Trophoblast cell (in vitro differentiated cells and primary cell): ENCODE measurements at regions not wholly inside any gene's neighbourhood (a gene's known extent, or its start where the extent isn't known, plus 50 kb on each side); places are given as distances from the start of the nearest gene placed in this dataset.

Source experiments
- DNase-seq, 2 donors: peaks; one replicate each; pipeline ENCODE4 v3.0.0-alpha.2; 2016
- H2AFZ ChIP-seq: 2 replicates; pipeline ENCODE4 v1.6.1; 2013; ENCODE audit warnings: low read length, moderate library complexity, mild to moderate bottlenecking; ENCODE audit not compliant: insufficient read depth, poor library complexity
- H2AK5ac ChIP-seq: 2 replicates; pipeline ENCODE4 v1.6.1; 2013; ENCODE audit warnings: mild to moderate bottlenecking, low read length
- H2BK120ac ChIP-seq: 2 replicates; pipeline ENCODE4 v1.6.1; 2013; ENCODE audit warnings: low read length, mild to moderate bottlenecking, moderate library complexity; ENCODE audit not compliant: insufficient read depth, poor library complexity
- H2BK12ac ChIP-seq: 2 replicates; pipeline ENCODE4 v1.6.1; 2013; ENCODE audit warnings: mild to moderate bottlenecking, low read length, moderate library complexity
- H2BK5ac ChIP-seq: 2 replicates; pipeline ENCODE4 v1.6.1; 2013; ENCODE audit warnings: low read length, low read depth, moderate library complexity, mild to moderate bottlenecking; ENCODE audit not compliant: poor library complexity
- H3K14ac ChIP-seq: 2 replicates; pipeline ENCODE4 v1.6.1; 2013; ENCODE audit warnings: mild to moderate bottlenecking, low read length
- H3K18ac ChIP-seq: 2 replicates; pipeline ENCODE4 v1.6.1; 2013; ENCODE audit warnings: mild to moderate bottlenecking, low read length
- H3K23ac ChIP-seq: 2 replicates; pipeline ENCODE4 v1.6.1; 2013; ENCODE audit warnings: low read length
- H3K27ac ChIP-seq: 2 replicates; pipeline ENCODE4 v1.5.1; 2013; ENCODE audit warnings: low read depth, mild to moderate bottlenecking, inconsistent platforms, low read length, moderate library complexity
- H3K27me3 ChIP-seq: 2 replicates; pipeline ENCODE4 v1.6.1; 2013; ENCODE audit warnings: inconsistent platforms, mild to moderate bottlenecking, low read length, moderate library complexity; ENCODE audit not compliant: insufficient read depth
- H3K36me3 ChIP-seq, 2 experiments: 1 replicate in 1 of 2; 2 replicates in 1 of 2; pipeline ENCODE4 v1.6.1; 2013; ENCODE audit warnings: low read length in 2 of 2, mild to moderate bottlenecking in 2 of 2, moderate library complexity in 1 of 2; ENCODE audit not compliant: insufficient read depth in 2 of 2, control insufficient read depth in 1 of 2
- H3K4ac ChIP-seq: 2 replicates; pipeline ENCODE4 v1.6.1; 2013; ENCODE audit warnings: low read depth, mild to moderate bottlenecking, low read length, moderate library complexity
- H3K4me1 ChIP-seq, 2 experiments: 1 replicate in 1 of 2; 2 replicates in 1 of 2; pipeline ENCODE4 v1.6.1; 2013; ENCODE audit warnings: low read length in 2 of 2, mild to moderate bottlenecking in 2 of 2, moderate library complexity in 1 of 2; ENCODE audit not compliant: insufficient read depth in 2 of 2, control insufficient read depth in 1 of 2
- H3K4me2 ChIP-seq: 2 replicates; pipeline ENCODE4 v1.6.1; 2013; ENCODE audit warnings: inconsistent platforms, mild to moderate bottlenecking, low read length, moderate library complexity
- H3K4me3 ChIP-seq: 2 replicates; pipeline ENCODE4 v1.5.1; 2013; ENCODE audit warnings: mild to moderate bottlenecking, low read depth, low read length, inconsistent platforms
- H3K79me1 ChIP-seq: one replicate; pipeline ENCODE4 v1.6.1; 2013; ENCODE audit warnings: low read length
- H3K79me2 ChIP-seq: 2 replicates; pipeline ENCODE4 v1.6.1; 2013; ENCODE audit warnings: low read length, mild to moderate bottlenecking; ENCODE audit not compliant: control insufficient read depth, insufficient read depth, poor library complexity
- H3K9ac ChIP-seq: 2 replicates; pipeline ENCODE4 v1.6.1; 2013; ENCODE audit warnings: mild to moderate bottlenecking, low read length
- H3K9me3 ChIP-seq: 2 replicates; pipeline ENCODE4 v1.6.1; 2013; ENCODE audit warnings: low read depth, mild to moderate bottlenecking, control low read depth, inconsistent platforms, low read length; ENCODE audit not compliant: insufficient read depth
- H4K12ac ChIP-seq: 2 replicates; pipeline ENCODE4 v1.6.1; 2013; ENCODE audit warnings: low read depth, mild to moderate bottlenecking, low read length, moderate library complexity
- H4K8ac ChIP-seq: 2 replicates; pipeline ENCODE4 v1.6.1; 2013; ENCODE audit warnings: low read depth, mild to moderate bottlenecking, low read length, moderate library complexity
- H4K91ac ChIP-seq: one replicate; pipeline ENCODE4 v1.6.1; 2013; ENCODE audit warnings: low read depth, mild to moderate bottlenecking, low read length, moderate library complexity
- WGBS: extraction: QIAGEN DNeasy Blood & Tissue Kit; methylation state at CpG from one replicate; pipeline ENCODE4 v1.1.7; 2013; ENCODE audit warnings: missing lambda C conversion rate; ENCODE audit not compliant: insufficient read length, insufficient coverage; ENCODE audit errors: extremely low coverage; 5-methylcytosine and 5-hydroxymethylcytosine counted together

GRCh38 chr12:86860776-86861175 lies 604.6 kb upstream of the MGAT4C start:
- Histone ChIP-seq H3K18ac (no peak overlapping the region), H4K8ac (no peak overlapping the region), H3K4ac (no peak overlapping the region), H3K4me1 (no peaks in the 10 kb centered on the region), H3K36me3 (no peaks in the 10 kb centered on the region), H3K27me3 (no peaks in the 10 kb centered on the region), H2BK120ac (no peak overlapping the region), H4K12ac (no peak overlapping the region), H2AK5ac (no peak overlapping the region), H3K23ac (no peak overlapping the region), H3K79me2 (no peaks in the 10 kb centered on the region), H3K4me3 (no peak overlapping the region), H3K9ac (no peak overlapping the region), H3K27ac (no peak overlapping the region), H2AFZ (no peak overlapping the region), H2BK5ac (no peak overlapping the region), H4K91ac (no peak overlapping the region), H3K14ac (no peak overlapping the region), H3K4me2 (no peak overlapping the region), H3K9me3 (no peaks in the 10 kb centered on the region), H2BK12ac (no peak overlapping the region), H3K79me1 (no peaks in the 10 kb centered on the region)
- WGBS = no CpG with 5 or more reads among the region's 3 CpGs
- no peak for DNase-seq

- no peak overlapping the region for H3K4me3 ChIP-seq
- no peaks in the 10 kb centered on the region for H3K27me3 ChIP-seq
- no peak overlapping the region for H4K8ac ChIP-seq
- H3K36me3 ChIP-seq = no peaks in the 10 kb centered on the region
- H4K91ac ChIP-seq = no peak overlapping the region
- WGBS = no CpG with 5 or more reads among the region's 1 CpG
- no peak overlapping the region for H3K4ac ChIP-seq
- no peak overlapping the region for H3K14ac ChIP-seq
- H3K4me1 ChIP-seq = no peaks in the 10 kb centered on the region
- H3K18ac ChIP-seq = no peak overlapping the region
- DNase-seq = no peak
- no peaks in the 10 kb centered on the region for H3K79me2 ChIP-seq
- no peak overlapping the region for H2AK5ac ChIP-seq
- no peaks in the 10 kb centered on the region for H3K79me1 ChIP-seq
- no peak overlapping the region for H2AFZ ChIP-seq
- H2BK12ac ChIP-seq = no peak overlapping the region
- H3K4me2 ChIP-seq = no peak overlapping the region
- H2BK120ac ChIP-seq = no peak overlapping the region
- H3K9me3 ChIP-seq = no peaks in the 10 kb centered on the region
- no peak overlapping the region for H4K12ac ChIP-seq
- no peak overlapping the region for H3K27ac ChIP-seq
- no peak overlapping the region for H2BK5ac ChIP-seq
- no peak overlapping the region for H3K23ac ChIP-seq
- no peak overlapping the region for H3K9ac ChIP-seq
These were observed 596.3 kb upstream of the MGAT4C start for GRCh38 chr12:86852451-86852850.

- H3K18ac ChIP-seq = no peak overlapping the region
- no peak overlapping the region for H4K8ac ChIP-seq
- no peak for DNase-seq
- H4K91ac ChIP-seq = no peak overlapping the region
- no peak overlapping the region for H3K27ac ChIP-seq
- no peak overlapping the region for H3K4me2 ChIP-seq
- H3K14ac ChIP-seq = no peak overlapping the region
- H3K27me3 ChIP-seq = no peaks in the 10 kb centered on the region
- no peaks in the 10 kb centered on the region for H3K79me1 ChIP-seq
- H3K23ac ChIP-seq = no peak overlapping the region
- no peaks in the 10 kb centered on the region for H3K4me1 ChIP-seq
- H2BK5ac ChIP-seq = no peak overlapping the region
- no peak overlapping the region for H2BK120ac ChIP-seq
- H3K9ac ChIP-seq = no peak overlapping the region
- H2AFZ ChIP-seq = no peak overlapping the region
- no peak overlapping the region for H2AK5ac ChIP-seq
- no peak overlapping the region for H2BK12ac ChIP-seq
- no peaks in the 10 kb centered on the region for H3K9me3 ChIP-seq
- H3K36me3 ChIP-seq = no peaks in the 10 kb centered on the region
- no peak overlapping the region for H4K12ac ChIP-seq
- WGBS = no CpG with 5 or more reads among the region's 4 CpGs
- no peaks in the 10 kb centered on the region for H3K79me2 ChIP-seq
- H3K4ac ChIP-seq = no peak overlapping the region
- H3K4me3 ChIP-seq = no peak overlapping the region
These were observed 582.5 kb upstream of the MGAT4C start for GRCh38 chr12:86838711-86839110.

GRCh38 chr12:86838260-86838659 lies 582.1 kb upstream of the MGAT4C start:
- no peak overlapping the region for H3K27ac ChIP-seq
- no peaks in the 10 kb centered on the region for H3K9me3 ChIP-seq
- no peak overlapping the region for H4K91ac ChIP-seq
- H2AFZ ChIP-seq = no peak overlapping the region
- DNase-seq = no peak
- no peak overlapping the region for H3K4me3 ChIP-seq
- no peak overlapping the region for H3K9ac ChIP-seq
- H3K27me3 ChIP-seq = no peaks in the 10 kb centered on the region
- no peak overlapping the region for H2BK12ac ChIP-seq
- H3K79me1 ChIP-seq = no peaks in the 10 kb centered on the region
- no peaks in the 10 kb centered on the region for H3K36me3 ChIP-seq
- no peaks in the 10 kb centered on the region for H3K79me2 ChIP-seq
- no peak overlapping the region for H3K23ac ChIP-seq
- no peak overlapping the region for H2BK120ac ChIP-seq
- no peak overlapping the region for H3K14ac ChIP-seq
- no CpG with 5 or more reads among the region's 1 CpG for WGBS
- no peak overlapping the region for H2BK5ac ChIP-seq
- H2AK5ac ChIP-seq = no peak overlapping the region
- H4K12ac ChIP-seq = no peak overlapping the region
- no peak overlapping the region for H4K8ac ChIP-seq
- H3K4ac ChIP-seq = no peak overlapping the region
- H3K18ac ChIP-seq = no peak overlapping the region
- H3K4me1 ChIP-seq = no peaks in the 10 kb centered on the region
- H3K4me2 ChIP-seq = no peak overlapping the region
